Fibroblast of pulmonary artery (primary cell): ENCODE measurements at regions not wholly inside any gene's neighbourhood (a gene's known extent, or its start where the extent isn't known, plus 50 kb on each side); places are given as distances from the start of the nearest gene placed in this dataset.

Experiments
- DNase-seq: peaks from one replicate; pipeline ENCODE4 v3.0.0-alpha.2; 2010; ENCODE audit warnings: low read depth
- H3K4me3 ChIP-seq: replicated peaks from 2 replicates; pipeline ENCODE4 v1.5.1; 2011; ENCODE audit warnings: low read depth, mild to moderate bottlenecking, control low read depth, low read length, moderate library complexity
- TF ChIP-seq, protein P1 (sequence below): IDR thresholded peaks from 2 replicates; pipeline ENCODE4 v1.5.1; 2011; ENCODE audit warnings: mild to moderate bottlenecking, control low read depth, low read length, inconsistent platforms; ENCODE audit errors: missing control alignments

DNA sequence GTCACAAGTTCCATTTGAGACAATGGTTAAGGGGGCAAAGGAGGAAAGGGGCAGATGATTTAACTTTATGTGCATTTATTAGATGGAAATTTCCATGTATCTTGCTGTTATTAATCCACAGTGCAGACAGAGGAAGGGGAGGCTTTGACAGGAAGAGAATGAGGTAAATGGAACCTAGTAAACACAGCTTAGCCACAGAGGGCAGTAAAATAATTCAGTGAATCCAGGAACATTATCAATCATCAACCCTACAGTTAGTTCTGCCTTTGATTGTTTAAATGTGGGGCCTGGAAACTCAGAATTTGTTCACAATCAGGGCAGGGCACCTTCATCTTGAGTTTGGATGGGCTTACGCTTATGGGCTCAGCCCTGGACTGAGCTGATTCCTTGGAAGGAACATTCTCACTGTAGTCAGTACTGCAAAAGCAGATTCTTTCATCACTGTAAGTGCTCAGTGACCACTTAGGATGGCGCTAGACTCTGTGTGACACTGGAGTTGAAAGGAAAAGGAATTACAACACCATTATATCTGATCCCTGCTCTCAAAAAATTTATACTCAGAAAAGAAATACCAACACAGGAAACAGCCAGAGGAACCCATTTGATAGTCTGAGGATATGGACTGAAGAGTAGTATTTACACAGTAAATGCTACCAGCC, 169.5 kb downstream of the PIK3R1 start:
- TF ChIP-seq, protein P1, sequence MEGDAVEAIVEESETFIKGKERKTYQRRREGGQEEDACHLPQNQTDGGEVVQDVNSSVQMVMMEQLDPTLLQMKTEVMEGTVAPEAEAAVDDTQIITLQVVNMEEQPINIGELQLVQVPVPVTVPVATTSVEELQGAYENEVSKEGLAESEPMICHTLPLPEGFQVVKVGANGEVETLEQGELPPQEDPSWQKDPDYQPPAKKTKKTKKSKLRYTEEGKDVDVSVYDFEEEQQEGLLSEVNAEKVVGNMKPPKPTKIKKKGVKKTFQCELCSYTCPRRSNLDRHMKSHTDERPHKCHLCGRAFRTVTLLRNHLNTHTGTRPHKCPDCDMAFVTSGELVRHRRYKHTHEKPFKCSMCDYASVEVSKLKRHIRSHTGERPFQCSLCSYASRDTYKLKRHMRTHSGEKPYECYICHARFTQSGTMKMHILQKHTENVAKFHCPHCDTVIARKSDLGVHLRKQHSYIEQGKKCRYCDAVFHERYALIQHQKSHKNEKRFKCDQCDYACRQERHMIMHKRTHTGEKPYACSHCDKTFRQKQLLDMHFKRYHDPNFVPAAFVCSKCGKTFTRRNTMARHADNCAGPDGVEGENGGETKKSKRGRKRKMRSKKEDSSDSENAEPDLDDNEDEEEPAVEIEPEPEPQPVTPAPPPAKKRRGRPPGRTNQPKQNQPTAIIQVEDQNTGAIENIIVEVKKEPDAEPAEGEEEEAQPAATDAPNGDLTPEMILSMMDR: no peak
- no peak overlapping the region for H3K4me3 ChIP-seq
- no peak for DNase-seq

DNA sequence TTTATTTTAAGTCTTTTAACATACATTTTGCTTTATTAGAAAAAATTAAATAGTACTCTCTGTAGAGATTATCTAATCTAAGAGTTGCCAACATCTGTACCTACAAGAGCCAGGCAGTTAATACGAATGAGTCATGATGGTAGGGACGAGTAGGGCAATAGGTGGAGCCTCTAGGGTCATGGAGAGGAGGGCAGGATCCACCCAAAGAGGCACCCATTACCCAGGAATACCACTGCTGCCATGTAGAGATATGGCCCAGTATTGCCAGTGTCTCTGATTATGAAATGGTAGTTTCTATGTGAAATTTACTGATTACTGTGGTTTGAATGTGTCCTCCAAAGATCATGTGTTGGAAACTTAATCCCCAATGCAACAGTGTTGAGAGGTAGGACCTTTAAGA, 170.4 kb downstream of the PIK3R1 start:
- TF ChIP-seq, protein P1: no peak
- DNase-seq: no peak
- H3K4me3 ChIP-seq: no peak overlapping the region

DNA sequence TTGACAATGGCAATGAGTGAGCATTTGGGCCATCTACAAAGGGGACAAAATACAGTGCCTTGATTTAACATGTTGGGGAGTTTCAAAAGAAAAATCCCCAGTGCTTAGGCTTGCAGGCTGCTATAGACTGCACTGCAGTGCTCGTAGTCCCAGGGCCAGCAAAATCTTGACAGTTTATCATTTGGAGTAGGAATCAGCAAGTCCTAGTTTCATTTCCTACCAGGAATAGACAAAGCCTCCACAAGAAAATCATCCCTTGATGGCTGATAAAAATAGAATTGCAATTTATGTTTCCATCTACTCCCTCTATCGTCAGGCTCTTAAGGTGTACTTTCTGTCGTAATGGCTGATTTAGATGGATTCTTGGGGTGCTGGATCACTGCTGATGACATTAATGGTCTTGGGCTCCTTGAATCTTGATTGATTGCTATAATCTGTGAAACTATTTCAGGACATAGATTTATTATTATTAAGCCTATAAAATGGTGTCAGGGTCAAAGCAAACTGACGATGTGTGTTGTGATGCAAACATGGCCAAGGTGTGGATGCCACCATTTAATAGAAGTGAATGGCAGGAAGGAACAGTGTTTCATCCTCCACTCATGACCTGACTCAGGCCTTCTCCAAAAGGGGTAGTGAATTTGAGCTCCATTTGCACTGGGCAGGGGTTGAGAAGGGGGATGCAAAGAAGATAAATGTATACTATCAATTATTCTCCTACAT, 171.7 kb downstream of the PIK3R1 start:
- TF ChIP-seq, protein P1: no peak
- no peak overlapping the region for H3K4me3 ChIP-seq
- DNase-seq: no peak

DNA sequence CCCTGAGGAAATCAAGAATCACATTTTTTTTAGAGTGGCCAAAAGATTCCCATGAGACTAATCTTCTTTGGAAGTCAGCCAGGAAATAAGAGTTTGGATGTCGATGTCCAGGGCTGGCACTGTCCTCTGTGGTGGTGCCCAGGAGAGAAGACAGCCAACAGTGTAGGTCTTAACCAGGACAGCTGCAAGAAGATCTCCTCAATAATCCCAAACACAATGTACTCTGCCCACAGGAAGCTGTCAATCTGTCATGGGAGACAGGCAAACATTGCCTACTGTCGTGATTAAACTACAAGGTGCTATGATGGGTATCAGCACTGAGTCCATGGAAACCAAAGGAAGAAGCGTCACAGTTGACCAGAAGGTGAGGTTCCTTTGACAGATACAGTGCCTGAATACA, 174.1 kb downstream of the PIK3R1 start:
- no peak for DNase-seq
- no peak overlapping the region for H3K4me3 ChIP-seq
- TF ChIP-seq, protein P1: no peak

DNA sequence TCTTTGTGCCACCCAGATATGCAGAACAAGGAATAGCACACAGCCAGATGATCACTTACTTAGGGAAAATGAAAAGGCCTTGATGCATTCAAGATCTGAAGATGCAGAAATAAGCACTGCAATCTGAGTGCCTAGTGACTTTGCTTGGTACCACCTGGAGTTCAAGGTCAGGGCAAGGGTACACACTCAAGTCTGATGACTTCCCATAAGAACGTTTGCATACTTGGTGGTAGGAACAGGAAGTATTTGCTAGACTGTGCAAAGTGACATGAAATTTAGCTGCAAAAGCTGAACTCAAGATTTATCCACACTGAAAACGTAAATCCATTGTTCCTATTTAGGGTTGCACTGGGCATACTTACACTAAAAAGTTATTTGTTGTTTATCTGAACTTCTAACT, 177.1 kb downstream of the PIK3R1 start:
- DNase-seq: no peak
- TF ChIP-seq, protein P1: no peak
- H3K4me3 ChIP-seq: no peak overlapping the region

DNA sequence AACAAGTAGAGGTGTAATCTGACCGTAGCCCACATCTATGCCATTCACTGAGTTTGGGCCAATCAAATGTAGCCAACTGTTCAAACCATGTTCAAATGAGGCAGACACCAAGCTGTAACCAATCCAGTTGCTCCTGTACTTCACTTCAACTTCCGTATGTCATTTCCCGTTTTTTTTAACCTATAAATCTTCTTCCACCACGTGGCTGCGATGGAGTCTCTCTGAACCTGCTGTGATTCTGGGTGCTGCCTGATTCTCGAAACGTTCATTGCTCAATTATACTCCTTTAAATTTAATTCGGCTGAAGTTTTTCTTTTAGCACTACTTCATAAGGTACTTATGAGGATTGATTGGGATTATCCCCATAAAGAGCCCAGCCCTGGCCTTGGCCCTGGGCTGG, 179.7 kb downstream of the PIK3R1 start:
- DNase-seq: no peak
- no peak overlapping the region for H3K4me3 ChIP-seq
- TF ChIP-seq, protein P1: no peak

DNA sequence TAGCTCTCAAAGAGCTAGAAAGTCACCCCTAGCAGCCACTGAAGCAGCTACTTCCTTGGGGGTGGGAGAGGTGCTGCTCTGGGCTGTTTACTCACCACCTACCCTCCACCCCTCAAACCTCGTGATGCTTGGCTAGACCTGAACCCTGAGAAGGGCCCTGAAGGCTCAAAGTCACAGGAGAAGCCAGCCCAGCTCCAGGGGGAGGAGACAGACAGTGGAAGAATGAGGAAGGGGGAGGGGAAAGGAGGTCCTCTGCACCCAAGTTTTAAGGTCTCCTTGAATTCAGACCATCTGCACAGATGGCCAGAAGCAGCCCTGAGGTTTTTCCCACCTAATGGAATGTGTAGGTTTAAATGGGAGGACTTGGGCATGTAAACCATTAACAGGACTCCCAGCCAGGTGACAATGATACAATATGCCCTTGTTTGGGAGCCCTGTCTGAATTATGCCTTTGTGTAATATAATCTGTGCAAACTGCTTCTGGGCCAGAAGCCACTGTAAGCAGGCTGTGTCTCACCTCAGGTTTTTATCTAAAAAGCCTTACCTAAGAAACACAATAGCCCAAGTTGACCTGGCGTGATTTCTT, 180.5 kb downstream of the PIK3R1 start:
- H3K4me3 ChIP-seq: no peak overlapping the region
- TF ChIP-seq, protein P1: no peak
- no peak for DNase-seq
